Activated CD8-positive, alpha-beta T cell treated with anti-CD3 and anti-CD28 coated beads for 36 hours (primary cell): ENCODE measurements at regions not wholly inside any gene's neighbourhood (a gene's known extent, or its start where the extent isn't known, plus 50 kb on each side); places are given as distances from the start of the nearest gene placed in this dataset.

Source experiments
- ATAC-seq: fragments of 200-7000 bp; cut with Tn5 transposase; one replicate; pipeline ENCODE4 v1.10.0; 2021; ENCODE audit warnings: mild to moderate bottlenecking, moderate library complexity
- CTCF ChIA-PET: fragments of 350-600 bp; sonication (Branson Sonifier 250); formaldehyde crosslinking; loops from one replicate; lab custom pipeline; 2021; ENCODE audit warnings: antibody characterized with exemption; lab: Charles Lee
- POLR2A ChIA-PET: fragments of 350-600 bp; sonication (Branson Sonifier 250); formaldehyde crosslinking; loops from one replicate; lab custom pipeline; 2021; ENCODE audit warnings: antibody characterized with exemption; lab: Charles Lee
- DNase-seq: peaks from one replicate; pipeline ENCODE4 v3.0.0-alpha.2; 2020
- H3K27ac Mint-ChIP-seq: one replicate; pipeline ENCODE4 v1.8.0; 2021; ENCODE audit warnings: mild to moderate bottlenecking, mixed read lengths
- H3K27me3 Mint-ChIP-seq: one replicate; pipeline ENCODE4 v1.8.0; 2021; ENCODE audit warnings: mixed read lengths
- H3K36me3 Mint-ChIP-seq: one replicate; pipeline ENCODE4 v1.8.0; 2021; ENCODE audit warnings: low read depth, mixed read lengths
- H3K4me1 Mint-ChIP-seq: one replicate; pipeline ENCODE4 v1.8.0; 2021; ENCODE audit warnings: low read depth, mixed read lengths
- H3K4me3 Mint-ChIP-seq: one replicate; pipeline ENCODE4 v1.8.0; 2021; ENCODE audit warnings: mild to moderate bottlenecking, moderate library complexity, mixed read lengths
- H3K9me3 Mint-ChIP-seq: one replicate; pipeline ENCODE4 v1.8.0; 2021; ENCODE audit warnings: mixed read lengths
- intact Hi-C: fragments of 100-400 bp; cut with micrococcal nuclease; formaldehyde crosslinking; loops from one replicate; pipeline ENCODE4 v1.10.0; 2022
- TF ChIP-seq, protein P1 (sequence below): fragments of 200-600 bp; IDR thresholded peaks from one replicate; pipeline ENCODE4 v1.8.0; 2022; ENCODE audit warnings: antibody characterized with exemption, mild to moderate bottlenecking

DNA sequence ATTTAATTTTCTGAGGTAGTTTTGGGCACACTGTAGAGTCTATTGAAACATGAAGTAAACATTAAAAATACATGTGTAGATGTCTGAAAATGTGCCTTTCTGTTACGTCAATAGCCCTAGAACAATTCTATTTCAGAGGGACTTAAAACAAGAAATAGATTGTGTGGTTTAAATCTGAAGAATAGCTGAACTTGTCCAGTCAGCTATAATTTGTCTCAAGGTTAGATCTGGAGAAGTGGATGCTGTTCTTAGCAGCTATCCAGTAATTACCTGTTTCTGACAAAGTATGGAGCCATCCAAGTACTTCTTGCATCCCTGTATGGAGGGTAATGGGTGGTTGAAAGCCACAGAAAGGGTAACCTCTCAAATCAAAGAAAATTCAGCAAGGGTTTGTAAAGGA, 92.8 kb downstream of the SEPTIN7 start:
- no peaks in the 10 kb centered on the region for H3K27me3 Mint-ChIP-seq
- peaks cover 42% of the 10 kb centered on the region for H3K4me1 Mint-ChIP-seq
- CTCF ChIA-PET = interaction anchor here (1.1 kb wide), 1 partner anchor 24 kb away, joined by 5 read pairs; no protein-coding TSS in a partner anchor
- peaks cover 41% of the 10 kb centered on the region for H3K36me3 Mint-ChIP-seq
- intact Hi-C loops = no loop called here
- DNase-seq = no peak
- TF ChIP-seq, protein P1, sequence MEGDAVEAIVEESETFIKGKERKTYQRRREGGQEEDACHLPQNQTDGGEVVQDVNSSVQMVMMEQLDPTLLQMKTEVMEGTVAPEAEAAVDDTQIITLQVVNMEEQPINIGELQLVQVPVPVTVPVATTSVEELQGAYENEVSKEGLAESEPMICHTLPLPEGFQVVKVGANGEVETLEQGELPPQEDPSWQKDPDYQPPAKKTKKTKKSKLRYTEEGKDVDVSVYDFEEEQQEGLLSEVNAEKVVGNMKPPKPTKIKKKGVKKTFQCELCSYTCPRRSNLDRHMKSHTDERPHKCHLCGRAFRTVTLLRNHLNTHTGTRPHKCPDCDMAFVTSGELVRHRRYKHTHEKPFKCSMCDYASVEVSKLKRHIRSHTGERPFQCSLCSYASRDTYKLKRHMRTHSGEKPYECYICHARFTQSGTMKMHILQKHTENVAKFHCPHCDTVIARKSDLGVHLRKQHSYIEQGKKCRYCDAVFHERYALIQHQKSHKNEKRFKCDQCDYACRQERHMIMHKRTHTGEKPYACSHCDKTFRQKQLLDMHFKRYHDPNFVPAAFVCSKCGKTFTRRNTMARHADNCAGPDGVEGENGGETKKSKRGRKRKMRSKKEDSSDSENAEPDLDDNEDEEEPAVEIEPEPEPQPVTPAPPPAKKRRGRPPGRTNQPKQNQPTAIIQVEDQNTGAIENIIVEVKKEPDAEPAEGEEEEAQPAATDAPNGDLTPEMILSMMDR = no peak
- peaks cover 1% of the 10 kb centered on the region for H3K9me3 Mint-ChIP-seq
- peak overlapping the region; percentile 73 for H3K27ac Mint-ChIP-seq
- ATAC-seq = no peak
- POLR2A ChIA-PET = no interaction called here
- H3K4me3 Mint-ChIP-seq = no peak overlapping the region

DNA sequence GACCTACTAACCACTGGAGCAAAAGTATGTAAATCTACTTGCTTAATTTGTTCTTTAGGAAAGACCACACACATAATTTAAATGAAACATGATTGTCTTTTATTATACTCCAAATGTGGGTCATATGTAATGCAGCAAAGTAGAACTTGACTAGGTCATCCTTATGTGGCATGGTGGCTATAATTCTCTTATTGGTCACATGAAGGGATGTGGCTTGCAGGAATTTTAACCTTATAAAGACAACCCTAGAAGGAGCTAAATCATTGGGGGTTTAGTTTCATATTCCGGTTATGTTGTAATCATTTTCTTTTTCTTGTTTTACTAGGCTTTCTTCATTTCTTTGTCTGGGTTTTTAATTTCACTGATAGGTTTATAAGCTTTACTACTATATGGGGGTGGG, 93.9 kb downstream of the SEPTIN7 start:
- H3K4me3 Mint-ChIP-seq = no peak overlapping the region
- H3K27me3 Mint-ChIP-seq = no peaks in the 10 kb centered on the region

DNA sequence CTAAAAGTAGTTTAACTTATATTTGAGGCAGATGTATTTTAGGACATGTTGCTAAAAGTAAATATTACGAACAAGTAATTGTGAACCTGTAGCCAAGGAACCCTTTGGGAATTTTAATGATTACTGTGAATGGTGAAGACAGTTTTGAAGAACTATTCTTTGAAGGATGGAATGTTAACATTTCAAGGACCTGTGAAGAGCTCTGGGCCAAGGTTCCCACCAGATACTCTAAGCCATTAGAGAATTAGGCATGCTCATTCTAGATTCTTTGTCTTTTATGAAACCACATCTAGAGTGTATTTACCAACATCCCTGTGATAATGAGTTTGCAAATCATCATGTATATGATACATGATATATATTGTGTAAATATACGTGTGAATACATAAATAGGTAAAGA, 99.8 kb downstream of the SEPTIN7 start:
- peaks cover 21% of the 10 kb centered on the region for H3K36me3 Mint-ChIP-seq
- H3K9me3 Mint-ChIP-seq = no peaks in the 10 kb centered on the region
- intact Hi-C loops = no loop called here
- TF ChIP-seq, protein P1 = no peak
- ChIA-PET CTCF (no interaction called here), POLR2A (no interaction called here)
- H3K27me3 Mint-ChIP-seq = no peaks in the 10 kb centered on the region
- H3K27ac Mint-ChIP-seq = peak overlapping the region; percentile 12
- ATAC-seq (no peak), DNase-seq (no peak)
- H3K4me1 Mint-ChIP-seq = peaks cover 9% of the 10 kb centered on the region
- no peak overlapping the region for H3K4me3 Mint-ChIP-seq

More for the DNA sequence above, 93.9 kb downstream of the SEPTIN7 start:
- ATAC-seq (no peak), DNase-seq (no peak)
- POLR2A ChIA-PET = no interaction called here
- H3K4me1 Mint-ChIP-seq = peaks cover 36% of the 10 kb centered on the region
- peak overlapping the region; percentile 80 for H3K27ac Mint-ChIP-seq
- intact Hi-C loops = no loop called here
- peaks cover 1% of the 10 kb centered on the region for H3K9me3 Mint-ChIP-seq
- H3K36me3 Mint-ChIP-seq = peaks cover 34% of the 10 kb centered on the region
- CTCF ChIA-PET = interaction anchor here (0.9 kb wide), 2 partner anchors 23 to 200 kb away, joined by 3 to 4 read pairs; no protein-coding TSS in a partner anchor
- TF ChIP-seq, protein P1 = no peak

DNA sequence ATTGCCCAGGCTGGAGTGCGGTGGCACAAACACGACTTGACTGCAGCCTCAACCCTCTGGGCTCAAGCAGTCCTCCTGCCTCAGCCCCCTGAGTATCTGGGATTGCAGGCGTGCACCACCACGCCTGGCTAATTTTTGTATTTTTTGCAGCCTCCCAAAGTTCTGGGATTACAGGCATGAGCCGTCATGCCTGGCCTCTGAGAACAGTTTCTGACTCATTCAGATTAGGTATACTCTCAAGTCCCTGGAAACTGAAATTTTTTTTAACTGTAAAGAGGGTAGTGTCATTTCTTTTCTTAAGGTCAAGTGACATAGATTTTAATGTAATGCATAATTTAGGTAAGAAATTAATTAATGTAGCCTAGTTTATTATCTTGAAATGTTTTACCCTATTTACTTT, 104.7 kb downstream of the SEPTIN7 start:
- Mint-ChIP-seq H3K36me3 (peaks cover 9% of the 10 kb centered on the region), H3K27me3 (no peaks in the 10 kb centered on the region), H3K4me1 (peaks cover 9% of the 10 kb centered on the region), H3K9me3 (no peaks in the 10 kb centered on the region), H3K27ac (no peak overlapping the region), H3K4me3 (no peak overlapping the region)
- TF ChIP-seq, protein P1 = no peak
- no peak for ATAC-seq
- CTCF ChIA-PET = interaction anchor here (1.2 to 2.0 kb wide), 2 partner anchors 195 to 197 kb away, joined by 3 to 5 read pairs; no protein-coding TSS in a partner anchor
- intact Hi-C loops = loop anchor here (5.0 kb wide), 1 partner anchor 103 kb away; the partner anchor contains the start of gene SEPTIN7
- POLR2A ChIA-PET = no interaction called here
- no peak for DNase-seq

DNA sequence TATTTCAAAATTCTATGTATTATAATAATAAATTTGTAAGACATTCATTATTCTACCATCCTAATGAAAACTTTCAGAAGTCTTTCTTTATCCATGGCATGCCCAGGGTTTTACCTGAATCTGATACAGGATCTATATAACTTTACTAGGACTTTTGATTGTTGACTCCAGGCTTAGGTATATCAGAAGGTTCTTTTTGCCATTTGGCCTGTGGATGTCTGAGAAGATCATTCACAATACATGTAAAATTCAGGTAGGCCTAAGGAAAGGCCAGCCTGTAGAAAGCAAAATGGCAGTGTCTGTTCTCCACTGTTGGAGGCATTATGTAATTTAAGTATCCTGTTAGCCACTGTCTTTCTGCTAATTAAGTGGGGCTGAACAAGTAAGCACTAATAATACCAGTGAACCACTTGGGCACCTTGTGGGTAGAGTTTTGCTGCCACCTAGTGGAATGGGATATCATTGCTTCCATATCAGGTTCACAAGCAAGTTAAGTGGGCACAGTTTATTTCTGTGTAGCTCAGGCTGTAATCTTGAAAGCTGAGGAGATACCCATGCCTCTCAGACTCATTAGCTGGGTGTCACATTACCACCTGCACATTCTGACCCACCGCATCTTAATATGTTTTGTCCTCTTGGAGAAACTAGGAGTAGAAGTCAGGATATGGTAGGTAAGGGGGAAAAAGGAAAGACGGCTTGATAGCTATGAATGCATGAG, 105.5 kb downstream of the SEPTIN7 start:
- Mint-ChIP-seq H3K36me3 (peaks cover 8% of the 10 kb centered on the region), H3K4me3 (no peak overlapping the region), H3K4me1 (peaks cover 9% of the 10 kb centered on the region), H3K9me3 (no peaks in the 10 kb centered on the region), H3K27me3 (no peaks in the 10 kb centered on the region), H3K27ac (peak overlapping the region; percentile 49)
- ChIA-PET CTCF (interaction anchor here (0.6 to 3.8 kb wide), 40 partner anchors 9 to 482 kb away, joined by 3 to 37 read pairs (median 5); partner anchors contain the start of genes HERPUD2 and SEPTIN7), POLR2A (interaction anchor here (0.8 kb wide), 1 partner anchor 211 kb away, joined by 3 read pairs; no protein-coding TSS in a partner anchor)
- ATAC-seq = peak; percentile 87
- intact Hi-C loops = loop anchor here (2.0 to 5.0 kb wide), 2 partner anchors 104 to 198 kb away; partner anchors contain the start of gene SEPTIN7
- TF ChIP-seq, protein P1 = peak; percentile 92
- peak; percentile 75 for DNase-seq
